ENCODE measurements at regions not wholly inside any gene's neighbourhood (a gene's known extent, or its start where the extent isn't known, plus 50 kb on each side); places are given as distances from the start of the nearest gene placed in this dataset.

DNA sequence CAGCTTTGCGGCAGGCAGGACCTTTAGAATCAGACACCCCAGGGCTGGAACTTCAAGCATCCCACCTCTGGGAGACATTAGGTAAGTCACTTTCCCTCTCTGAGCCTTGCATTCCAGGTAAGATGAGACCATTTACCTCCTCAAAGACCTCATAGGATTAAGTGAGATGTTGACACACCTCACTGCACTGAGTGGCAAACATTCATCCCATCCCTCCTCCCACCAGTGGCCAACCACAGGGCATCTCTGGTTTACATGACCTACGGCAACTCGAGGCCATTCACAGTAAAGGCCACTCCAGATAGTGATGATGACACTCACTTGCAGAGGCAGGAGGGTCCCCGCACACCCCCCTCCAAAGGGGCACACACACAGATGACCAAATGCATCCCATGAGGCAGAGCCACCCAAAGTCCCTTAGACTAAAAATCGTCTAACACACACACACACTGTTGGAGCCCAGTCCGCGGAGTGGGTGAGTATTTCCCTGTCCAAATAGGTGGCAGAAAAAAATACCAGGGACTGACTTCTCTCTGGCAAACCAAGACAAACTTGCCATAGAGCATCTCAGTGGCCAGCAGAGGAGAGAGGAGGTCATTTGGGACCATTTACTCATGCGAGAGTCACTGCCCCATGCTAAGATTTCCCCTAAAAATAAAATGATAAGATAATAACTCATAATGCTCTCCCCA is 454.9 kb downstream of the SOX9 start:
- Mint-ChIP-seq H3K9me3 (ENCODE audit: insufficient read depth) (no peaks in the 10 kb centered on the region), H3K27ac (no peak overlapping the region), H3K27me3 (ENCODE audit: low read depth) (peaks cover 39% of the 10 kb centered on the region), H3K4me1 (ENCODE audit: low read depth) (no peaks in the 10 kb centered on the region), H3K36me3 (ENCODE audit: low read depth) (no peaks in the 10 kb centered on the region), H3K4me3 (no peak overlapping the region)
- no peak for DNase-seq
- ChIA-PET CTCF (interaction anchor here (1.4 kb wide), 1 partner anchor 18 kb away, joined by 4 read pairs; no protein-coding TSS in a partner anchor), POLR2A (no interaction called here)
- no peak for ATAC-seq

DNA sequence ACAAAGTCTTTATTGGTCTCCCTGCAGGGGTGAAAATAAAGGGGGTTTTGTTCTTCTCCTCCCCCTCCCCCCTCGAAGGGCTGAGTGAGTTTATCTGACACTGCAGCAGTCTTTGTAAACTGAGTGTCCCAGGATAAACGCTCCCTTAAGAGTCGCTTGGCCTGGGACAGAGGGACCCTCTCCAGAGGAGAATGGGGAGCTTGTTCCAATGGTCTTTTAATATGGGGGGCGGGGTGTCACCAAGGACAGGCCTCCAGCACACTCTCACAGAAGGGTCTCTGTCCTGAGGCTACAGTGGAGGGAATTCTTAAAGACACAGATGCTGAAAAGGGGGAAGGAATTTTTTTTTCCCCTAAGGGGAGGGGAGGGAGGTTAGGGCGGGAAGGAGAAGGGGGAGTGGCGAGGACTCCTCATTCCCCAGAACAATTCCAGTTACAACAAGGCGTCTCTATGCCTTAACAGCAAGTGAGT is 455.5 kb downstream of the SOX9 start:
- H3K4me1 Mint-ChIP-seq (ENCODE audit: low read depth) = no peaks in the 10 kb centered on the region
- peaks cover 39% of the 10 kb centered on the region for H3K27me3 Mint-ChIP-seq (ENCODE audit: low read depth)
- H3K36me3 Mint-ChIP-seq (ENCODE audit: low read depth) = no peaks in the 10 kb centered on the region
- ATAC-seq (no peak), DNase-seq (no peak)
- no peak overlapping the region for H3K27ac Mint-ChIP-seq
- ChIA-PET CTCF (interaction anchor here (1.4 kb wide), 1 partner anchor 19 kb away, joined by 4 read pairs; no protein-coding TSS in a partner anchor), POLR2A (no interaction called here)
- no peaks in the 10 kb centered on the region for H3K9me3 Mint-ChIP-seq (ENCODE audit: insufficient read depth)
- H3K4me3 Mint-ChIP-seq = no peak overlapping the region

DNA sequence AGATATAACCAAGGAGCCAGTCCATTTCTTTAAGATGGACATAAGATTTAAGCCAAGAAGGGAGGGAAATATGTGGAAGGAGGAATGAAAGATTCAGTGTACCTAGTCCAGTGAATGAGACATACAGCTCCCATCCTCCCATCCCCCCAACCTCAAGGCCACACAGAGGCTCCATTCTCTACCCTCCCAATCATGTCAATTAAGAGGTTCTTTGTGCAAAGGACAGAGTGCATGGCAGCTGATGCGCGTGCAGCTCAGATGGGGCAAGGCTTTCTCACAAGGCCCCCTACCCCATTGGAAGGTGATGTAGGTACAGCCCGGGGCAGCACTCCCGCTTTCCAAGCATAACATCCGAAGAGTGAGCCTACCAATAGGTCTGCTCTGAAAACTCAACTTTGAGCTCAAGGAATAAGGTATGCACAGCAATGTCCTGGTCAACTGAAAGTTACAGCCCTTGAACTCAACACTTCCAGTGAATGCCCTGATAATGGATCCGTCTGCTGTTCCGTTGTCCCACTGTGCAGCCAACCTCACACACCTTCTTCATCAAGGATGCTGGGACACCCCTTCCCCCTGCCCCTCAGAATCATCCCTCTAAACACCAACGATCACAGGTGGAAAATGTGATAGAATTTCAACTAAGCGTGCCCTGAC is 458.1 kb downstream of the SOX9 start:
- Mint-ChIP-seq H3K4me1 (ENCODE audit: low read depth) (no peaks in the 10 kb centered on the region), H3K36me3 (ENCODE audit: low read depth) (no peaks in the 10 kb centered on the region), H3K27ac (no peak overlapping the region), H3K27me3 (ENCODE audit: low read depth) (peaks cover 30% of the 10 kb centered on the region), H3K4me3 (no peak overlapping the region), H3K9me3 (ENCODE audit: insufficient read depth) (no peaks in the 10 kb centered on the region)
- DNase-seq = no peak
- ChIA-PET POLR2A (no interaction called here), CTCF (interaction anchor here (0.5 to 2.1 kb wide), 2 partner anchors 22 to 104 kb away, joined by 3 to 12 read pairs; no protein-coding TSS in a partner anchor)
- ATAC-seq = no peak

- Mint-ChIP-seq H3K9me3 (ENCODE audit: insufficient read depth) (no peaks in the 10 kb centered on the region), H3K27me3 (ENCODE audit: low read depth) (peaks cover 24% of the 10 kb centered on the region), H3K4me3 (no peak overlapping the region), H3K36me3 (ENCODE audit: low read depth) (no peaks in the 10 kb centered on the region), H3K27ac (no peak overlapping the region), H3K4me1 (ENCODE audit: low read depth) (no peaks in the 10 kb centered on the region)
- POLR2A ChIA-PET = interaction anchor here (0.6 kb wide), 1 partner anchor 955 kb away, joined by 3 read pairs; no protein-coding TSS in a partner anchor
- DNase-seq (no peak), ATAC-seq (no peak)
- CTCF ChIA-PET = interaction anchor here (1.2 to 1.3 kb wide), 2 partner anchors 23 to 146 kb away, joined by 4 to 7 read pairs; no protein-coding TSS in a partner anchor
These were observed 459.1 kb downstream of the SOX9 start for GRCh38 chr17:72579990-72580320.

GRCh38 chr17:72580321-72581127 is 459.7 kb downstream of the SOX9 start:
- Mint-ChIP-seq H3K36me3 (ENCODE audit: low read depth) (no peaks in the 10 kb centered on the region), H3K4me1 (ENCODE audit: low read depth) (no peaks in the 10 kb centered on the region), H3K27ac (no peak overlapping the region), H3K27me3 (ENCODE audit: low read depth) (peaks cover 24% of the 10 kb centered on the region), H3K4me3 (no peak overlapping the region), H3K9me3 (ENCODE audit: insufficient read depth) (no peaks in the 10 kb centered on the region)
- POLR2A ChIA-PET = interaction anchor here (0.6 kb wide), 1 partner anchor 956 kb away, joined by 3 read pairs; no protein-coding TSS in a partner anchor
- DNase-seq = no peak
- ATAC-seq = no peak
- CTCF ChIA-PET = interaction anchor here (1.2 to 1.3 kb wide), 3 partner anchors 24 to 148 kb away, joined by 4 to 7 read pairs (median 4); no protein-coding TSS in a partner anchor

DNA sequence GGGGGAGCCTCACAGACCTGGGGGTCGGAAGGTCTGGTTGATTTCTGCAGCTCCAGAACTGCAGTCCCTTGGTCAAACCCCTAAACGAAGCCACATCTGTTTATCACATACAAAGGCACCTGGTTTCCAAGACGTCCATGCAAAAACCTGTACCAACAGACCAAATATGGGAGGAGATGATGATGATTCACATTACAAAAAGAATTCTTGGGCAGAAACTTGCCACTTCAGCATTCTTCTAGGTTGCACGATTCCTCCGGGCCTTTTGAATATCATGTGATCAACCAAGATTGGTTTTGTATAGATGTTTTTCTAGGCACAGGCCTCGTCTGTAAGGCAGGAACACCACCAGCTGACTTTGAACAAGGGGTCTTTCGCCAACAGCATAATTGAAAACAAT is 466.3 kb downstream of the SOX9 start:
- no peak overlapping the region for H3K4me3 Mint-ChIP-seq
- no peaks in the 10 kb centered on the region for H3K9me3 Mint-ChIP-seq (ENCODE audit: insufficient read depth)
- H3K27me3 Mint-ChIP-seq (ENCODE audit: low read depth) = peaks cover 39% of the 10 kb centered on the region
- ATAC-seq (no peak), DNase-seq (no peak)
- no peaks in the 10 kb centered on the region for H3K36me3 Mint-ChIP-seq (ENCODE audit: low read depth)
- ChIA-PET CTCF (interaction anchor here (0.7 to 3.9 kb wide), 5 partner anchors 28 to 139 kb away, joined by 4 to 19 read pairs (median 4); no protein-coding TSS in a partner anchor), POLR2A (interaction anchor here (1.2 kb wide), 1 partner anchor 132 kb away, joined by 5 read pairs; no protein-coding TSS in a partner anchor)
- H3K4me1 Mint-ChIP-seq (ENCODE audit: low read depth) = peaks cover 36% of the 10 kb centered on the region
- no peak overlapping the region for H3K27ac Mint-ChIP-seq

- no peaks in the 10 kb centered on the region for H3K36me3 Mint-ChIP-seq (ENCODE audit: low read depth)
- H3K9me3 Mint-ChIP-seq (ENCODE audit: insufficient read depth) = no peaks in the 10 kb centered on the region
- ChIA-PET CTCF (interaction anchor here (0.7 to 3.9 kb wide), 5 partner anchors 28 to 138 kb away, joined by 4 to 19 read pairs (median 4); no protein-coding TSS in a partner anchor), POLR2A (interaction anchor here (1.2 kb wide), 1 partner anchor 132 kb away, joined by 5 read pairs; no protein-coding TSS in a partner anchor)
- H3K4me3 Mint-ChIP-seq = peak overlapping the region; percentile 17
- ATAC-seq (no peak), DNase-seq (peak; percentile 33)
- peak overlapping the region; percentile 53 for H3K27ac Mint-ChIP-seq
- peaks cover 36% of the 10 kb centered on the region for H3K4me1 Mint-ChIP-seq (ENCODE audit: low read depth)
- H3K27me3 Mint-ChIP-seq (ENCODE audit: low read depth) = peaks cover 44% of the 10 kb centered on the region
These were observed 467.1 kb downstream of the SOX9 start for GRCh38 chr17:72587773-72588511.

- Mint-ChIP-seq H3K27ac (no peak overlapping the region), H3K27me3 (ENCODE audit: low read depth) (peaks cover 50% of the 10 kb centered on the region), H3K4me3 (no peak overlapping the region), H3K9me3 (ENCODE audit: insufficient read depth) (no peaks in the 10 kb centered on the region), H3K36me3 (ENCODE audit: low read depth) (no peaks in the 10 kb centered on the region), H3K4me1 (ENCODE audit: low read depth) (peaks cover 36% of the 10 kb centered on the region)
- ChIA-PET POLR2A (no interaction called here), CTCF (interaction anchor here (1.3 to 3.9 kb wide), 4 partner anchors 29 to 137 kb away, joined by 4 to 19 read pairs (median 7); no protein-coding TSS in a partner anchor)
- ATAC-seq (no peak), DNase-seq (no peak)
These were observed 467.7 kb downstream of the SOX9 start for GRCh38 chr17:72588561-72588960.

DNA sequence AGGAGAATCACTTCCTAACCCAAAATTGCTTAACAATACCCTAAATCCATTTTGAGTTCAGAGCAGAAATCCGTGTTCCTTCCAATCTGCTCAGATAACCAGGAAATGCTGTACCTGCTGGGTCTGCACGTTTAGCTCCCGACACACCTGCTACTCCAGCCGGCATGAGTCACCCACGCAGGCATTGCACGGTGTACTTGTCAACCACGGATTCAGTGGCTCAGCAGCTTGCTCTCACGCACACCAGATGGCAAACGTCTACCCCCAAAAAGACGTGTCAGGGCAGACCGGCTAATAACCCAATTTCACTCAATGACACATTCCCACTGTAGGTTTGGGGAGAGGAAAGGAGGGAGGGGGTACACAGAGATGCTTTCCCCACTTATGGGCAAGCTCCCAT is 468.1 kb downstream of the SOX9 start:
- peaks cover 36% of the 10 kb centered on the region for H3K4me1 Mint-ChIP-seq (ENCODE audit: low read depth)
- no peak overlapping the region for H3K4me3 Mint-ChIP-seq
- H3K27me3 Mint-ChIP-seq (ENCODE audit: low read depth) = peaks cover 51% of the 10 kb centered on the region
- ChIA-PET POLR2A (interaction anchor here (0.6 kb wide), 1 partner anchor 242 kb away, joined by 3 read pairs; no protein-coding TSS in a partner anchor), CTCF (interaction anchor here (2.1 to 3.9 kb wide), 2 partner anchors 32 to 137 kb away, joined by 10 to 19 read pairs; no protein-coding TSS in a partner anchor)
- no peak overlapping the region for H3K27ac Mint-ChIP-seq
- DNase-seq = peak; percentile 22
- H3K9me3 Mint-ChIP-seq (ENCODE audit: insufficient read depth) = no peaks in the 10 kb centered on the region
- H3K36me3 Mint-ChIP-seq (ENCODE audit: low read depth) = no peaks in the 10 kb centered on the region
- no peak for ATAC-seq

- no peak overlapping the region for H3K27ac Mint-ChIP-seq
- ATAC-seq = no peak
- peaks cover 64% of the 10 kb centered on the region for H3K27me3 Mint-ChIP-seq (ENCODE audit: low read depth)
- H3K36me3 Mint-ChIP-seq (ENCODE audit: low read depth) = no peaks in the 10 kb centered on the region
- no peak for DNase-seq
- POLR2A ChIA-PET = no interaction called here
- CTCF ChIA-PET = no interaction called here
- H3K9me3 Mint-ChIP-seq (ENCODE audit: insufficient read depth) = no peaks in the 10 kb centered on the region
- H3K4me3 Mint-ChIP-seq = no peak overlapping the region
- H3K4me1 Mint-ChIP-seq (ENCODE audit: low read depth) = peaks cover 36% of the 10 kb centered on the region
These were observed 469.6 kb downstream of the SOX9 start for GRCh38 chr17:72590382-72590781.

DNA sequence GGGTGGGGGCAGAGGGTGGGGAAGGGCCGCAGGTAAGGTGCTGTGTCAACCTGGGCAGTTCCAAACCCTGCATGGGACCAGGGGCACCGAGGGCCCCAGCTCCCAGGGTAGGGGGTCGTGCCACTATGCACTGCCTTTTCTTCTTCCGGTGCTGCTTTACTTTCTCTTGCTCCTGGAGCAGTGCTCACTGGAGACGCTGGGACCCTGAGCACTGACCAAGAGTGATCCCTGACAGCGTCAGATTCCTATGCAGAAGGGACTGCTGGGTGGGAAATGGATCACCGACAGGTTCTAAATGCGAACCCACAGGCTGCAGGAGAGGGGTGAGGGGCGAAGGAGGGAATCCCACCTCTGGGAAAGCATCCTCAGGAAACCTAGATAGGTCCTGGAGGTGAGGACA is 470.1 kb downstream of the SOX9 start:
- DNase-seq (no peak), ATAC-seq (no peak)
- H3K9me3 Mint-ChIP-seq (ENCODE audit: insufficient read depth) = no peaks in the 10 kb centered on the region
- H3K4me1 Mint-ChIP-seq (ENCODE audit: low read depth) = peaks cover 36% of the 10 kb centered on the region
- no peak overlapping the region for H3K27ac Mint-ChIP-seq
- CTCF ChIA-PET = interaction anchor here (2.5 kb wide), 1 partner anchor 136 kb away, joined by 9 read pairs; no protein-coding TSS in a partner anchor
- H3K27me3 Mint-ChIP-seq (ENCODE audit: low read depth) = peaks cover 63% of the 10 kb centered on the region
- peak overlapping the region; percentile 81 for H3K4me3 Mint-ChIP-seq
- H3K36me3 Mint-ChIP-seq (ENCODE audit: low read depth) = no peaks in the 10 kb centered on the region
- POLR2A ChIA-PET = no interaction called here
